Peyer's patch (tissue), 4 donors: ENCODE measurements at regions not wholly inside any gene's neighbourhood (a gene's known extent, or its start where the extent isn't known, plus 50 kb on each side); places are given as distances from the start of the nearest gene placed in this dataset.
"Not testable (repeated sequence)": the region's sequence is repeated elsewhere in the genome, so short reads cannot be mapped to it uniquely, and the experiment has no call there.

Experiments used
- DNase-seq, 3 donors: peaks; one replicate each; pipeline ENCODE4 v3.0.0-alpha.2; 2017 to 2019
- H3K27ac ChIP-seq, 4 donors: fragments of 200-600 bp; sonication (generic); one replicate each; pipeline ENCODE4 v1.5.1; 2016 to 2019
- H3K27me3 ChIP-seq, 2 donors: fragments of 200-600 bp; sonication (generic); one replicate each; pipeline ENCODE4 v1.5.1; 2019
- H3K36me3 ChIP-seq, 3 donors: fragments of 200-600 bp; sonication (generic); one replicate each; pipeline ENCODE4 v1.5.1; 2016 to 2019
- H3K4me1 ChIP-seq, 4 donors: fragments of 200-600 bp; sonication (generic); one replicate each; pipeline ENCODE4 v1.5.1; 2016 to 2019
- H3K4me3 ChIP-seq, 4 donors: fragments of 200-600 bp; sonication (generic); 1 replicate in 3 of 4; 2 replicates in 1 of 4; pipeline ENCODE4 v1.5.1; 2016 to 2019; ENCODE audit warnings: mild to moderate bottlenecking in 1 of 4
- H3K9me3 ChIP-seq, 4 donors: fragments of 200-600 bp; sonication (generic); one replicate each; pipeline ENCODE4 v1.5.1; 2016 to 2019; ENCODE audit warnings: mild to moderate bottlenecking in 1 of 4
- CTCF ChIP-seq, 6 experiments: fragments of 450-650 bp in 4 of 6; fragments of 200-600 bp in 2 of 6; sonication (generic) in 1 of 6; IDR thresholded peaks; one replicate each; pipeline ENCODE4 v1.5.1; 2017 to 2019; ENCODE audit warnings: antibody characterized with exemption in 6 of 6, mild to moderate bottlenecking in 3 of 6, moderate library complexity in 1 of 6
- POLR2A ChIP-seq, 2 donors: fragments of 450-650 bp; IDR thresholded peaks; one replicate each; pipeline ENCODE4 v1.5.1; 2017; ENCODE audit warnings: antibody characterized with exemption in 2 of 2, mild to moderate bottlenecking in 2 of 2, moderate library complexity in 2 of 2

GRCh38 chr13:81012031-81012430, 671.1 kb upstream of the SPRY2 start:
- no peak overlapping the region for H3K27ac ChIP-seq
- H3K36me3 ChIP-seq: no peaks in the 10 kb centered on the region
- DNase-seq: no peak
- no peaks in the 10 kb centered on the region for H3K27me3 ChIP-seq
- no peak overlapping the region for H3K4me3 ChIP-seq
- H3K4me1 ChIP-seq: no peaks in the 10 kb centered on the region
- H3K9me3 ChIP-seq: no peaks in the 10 kb centered on the region
- TF ChIP-seq CTCF (IDR thresholded peaks at IDR 0.05) (no peak), POLR2A (IDR thresholded peaks at IDR 0.05) (no peak)

GRCh38 chr13:81001828-81002385, 661.0 kb upstream of the SPRY2 start:
- no peaks in the 10 kb centered on the region for H3K27me3 ChIP-seq
- no peak for TF ChIP-seq CTCF (IDR thresholded peaks at IDR 0.05)
- no peak for TF ChIP-seq POLR2A (IDR thresholded peaks at IDR 0.05)

DNA sequence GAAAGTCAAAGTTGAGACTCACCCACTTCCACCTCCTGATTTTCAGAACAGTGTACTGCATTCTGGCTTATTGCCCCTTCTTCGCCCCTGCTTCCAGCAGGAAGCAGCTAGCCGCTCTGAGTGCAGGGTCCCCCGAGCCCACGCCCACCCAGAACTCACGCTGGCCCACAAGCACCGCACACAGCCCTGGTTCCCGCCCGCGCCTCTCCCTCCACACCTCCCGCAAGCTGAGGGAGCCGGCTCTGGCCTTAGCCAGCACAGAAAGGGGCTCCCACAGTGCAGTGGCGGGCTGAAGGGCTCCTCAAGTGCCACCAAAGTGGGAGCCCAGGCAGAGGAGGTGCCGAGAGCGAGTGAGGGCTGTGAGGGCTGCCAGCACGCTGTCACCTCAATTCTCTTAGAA, 657.7 kb upstream of the SPRY2 start:
- not testable (repeated sequence) for H3K27ac ChIP-seq, H3K36me3 ChIP-seq, H3K27me3 ChIP-seq, H3K4me1 ChIP-seq, DNase-seq, H3K9me3 ChIP-seq, H3K4me3 ChIP-seq

More at GRCh38 chr13:81001828-81002385, 661.0 kb upstream of the SPRY2 start:
- Histone ChIP-seq H3K4me1 (no peaks in the 10 kb centered on the region), H3K27ac (no peak overlapping the region), H3K36me3 (no peaks in the 10 kb centered on the region), H3K9me3 (no peaks in the 10 kb centered on the region), H3K4me3 (no peak overlapping the region)
- no peak for DNase-seq

GRCh38 chr13:80989747-80990146, 648.8 kb upstream of the SPRY2 start:
- Histone ChIP-seq H3K4me3 (no peak overlapping the region), H3K9me3 (no peaks in the 10 kb centered on the region), H3K27me3 (no peaks in the 10 kb centered on the region), H3K27ac (no peak overlapping the region), H3K4me1 (no peaks in the 10 kb centered on the region), H3K36me3 (no peaks in the 10 kb centered on the region)
- DNase-seq: no peak
- TF ChIP-seq CTCF (IDR thresholded peaks at IDR 0.05): no peak
- TF ChIP-seq POLR2A (IDR thresholded peaks at IDR 0.05): no peak

- Histone ChIP-seq H3K36me3 (no peaks in the 10 kb centered on the region), H3K27me3 (no peaks in the 10 kb centered on the region), H3K4me1 (no peaks in the 10 kb centered on the region), H3K4me3 (no peak overlapping the region), H3K27ac (no peak overlapping the region), H3K9me3 (no peaks in the 10 kb centered on the region)
- TF ChIP-seq POLR2A (IDR thresholded peaks at IDR 0.05): no peak
- TF ChIP-seq CTCF (IDR thresholded peaks at IDR 0.05): no peak
- DNase-seq: no peak
These were observed 648.3 kb upstream of the SPRY2 start for GRCh38 chr13:80989241-80989640.

- H3K27me3 ChIP-seq: no peaks in the 10 kb centered on the region
- no peak overlapping the region for H3K27ac ChIP-seq
- DNase-seq: no peak
- no peaks in the 10 kb centered on the region for H3K36me3 ChIP-seq
- no peaks in the 10 kb centered on the region for H3K9me3 ChIP-seq
- TF ChIP-seq POLR2A (IDR thresholded peaks at IDR 0.05) (no peak), CTCF (IDR thresholded peaks at IDR 0.05) (no peak)
- H3K4me3 ChIP-seq: no peak overlapping the region
- H3K4me1 ChIP-seq: no peaks in the 10 kb centered on the region
These were observed 647.6 kb upstream of the SPRY2 start for GRCh38 chr13:80988391-80989151.
